ENCODE measurements at regions not wholly inside any gene's neighbourhood (a gene's known extent, or its start where the extent isn't known, plus 50 kb on each side); places are given as distances from the start of the nearest gene placed in this dataset.

GRCh38 chr13:99905814-99906213 is 65.8 kb downstream of the ZIC5 start:
- no peak for DNase-seq (ENCODE audit: low spot score)
- no peak overlapping the region for H3K4me3 Mint-ChIP-seq
- TF ChIP-seq USF1 (CRISPR knock-in tag; IDR thresholded peaks at IDR 0.05) = no peak
- TF ChIP-seq GABPB1 (CRISPR knock-in tag; IDR thresholded peaks at IDR 0.05) = no peak
- peak; percentile 81; the same call in 1 of the 2 replicates for TF ChIP-seq ZNF121 (CRISPR knock-in tag; IDR thresholded peaks at IDR 0.05)
- TF ChIP-seq CREB1 (CRISPR knock-in tag; IDR thresholded peaks at IDR 0.05) = no peak
- TF ChIP-seq STAT6 (CRISPR knock-in tag; conservative IDR thresholded peaks at IDR 0.05; ENCODE audit: low read depth) = no peak
- TF ChIP-seq ATF1 (CRISPR knock-in tag; IDR thresholded peaks at IDR 0.05) = no peak
- H3K36me3 Mint-ChIP-seq = no peaks in the 10 kb centered on the region
- H3K27me3 Mint-ChIP-seq (ENCODE audit: low read depth) = no peaks in the 10 kb centered on the region
- ChIA-PET CTCF (interaction anchor here (1.4 to 1.7 kb wide), 3 partner anchors 7 to 250 kb away, joined by 5 to 7 read pairs (median 7); no protein-coding TSS in a partner anchor), POLR2A (no interaction called here)
- no peak overlapping the region; the same call in 1 of the 2 replicates for H3K27ac Mint-ChIP-seq
- peaks cover 45% of the 10 kb centered on the region for H3K4me1 Mint-ChIP-seq
- no peaks in the 10 kb centered on the region for H3K9me3 Mint-ChIP-seq
- no peak for ATAC-seq

- no peak overlapping the region; the same call in 1 of the 2 replicates for H3K27ac Mint-ChIP-seq
- DNase-seq (ENCODE audit: low spot score) (no peak), ATAC-seq (0 out of 2 replicates have a peak, but pooled peaks have one; percentile 15)
- peaks cover 50% of the 10 kb centered on the region for H3K4me1 Mint-ChIP-seq
- H3K27me3 Mint-ChIP-seq (ENCODE audit: low read depth) = no peaks in the 10 kb centered on the region
- no peak overlapping the region for H3K4me3 Mint-ChIP-seq
- no peaks in the 10 kb centered on the region for H3K9me3 Mint-ChIP-seq
- ChIA-PET CTCF (interaction anchor here (0.6 to 1.7 kb wide), 7 partner anchors 8 to 621 kb away, joined by 3 to 7 read pairs (median 3); no protein-coding TSS in a partner anchor), POLR2A (interaction anchor here (0.5 kb wide), 1 partner anchor 99 kb away, joined by 3 read pairs; no protein-coding TSS in a partner anchor)
- H3K36me3 Mint-ChIP-seq = no peaks in the 10 kb centered on the region
- TF ChIP-seq IRF1 (CRISPR knock-in tag; IDR thresholded peaks at IDR 0.05) = no peak
- TF ChIP-seq MYBL2 (CRISPR knock-in tag; IDR thresholded peaks at IDR 0.05) = no peak
- no peak for TF ChIP-seq CTCF (IDR thresholded peaks at IDR 0.05)
- TF ChIP-seq ZNF423 (CRISPR knock-in tag; IDR thresholded peaks at IDR 0.05) = no peak
- no peak for TF ChIP-seq RORB (CRISPR knock-in tag; IDR thresholded peaks at IDR 0.05)
- TF ChIP-seq E2F5 (CRISPR knock-in tag; IDR thresholded peaks at IDR 0.05) = no peak
- TF ChIP-seq ZMAT4 (CRISPR knock-in tag; IDR thresholded peaks at IDR 0.05) = no peak
- TF ChIP-seq CREM (CRISPR knock-in tag; IDR thresholded peaks at IDR 0.05) = no peak
- TF ChIP-seq ZSCAN18 (CRISPR knock-in tag; IDR thresholded peaks at IDR 0.05) = no peak
- no peak for TF ChIP-seq ZNF317 (CRISPR knock-in tag; IDR thresholded peaks at IDR 0.05; ENCODE audit: borderline replicate concordance, low read depth)
- no peak for TF ChIP-seq ATF2 (CRISPR knock-in tag; IDR thresholded peaks at IDR 0.05; ENCODE audit: borderline replicate concordance, low read depth)
- TF ChIP-seq PRDM15 (CRISPR knock-in tag; IDR thresholded peaks at IDR 0.05) = no peak
Observed at GRCh38 chr13:99905224-99905623, 66.3 kb downstream of the ZIC5 start.
